ENCODE measurements at regions not wholly inside any gene's neighbourhood (a gene's known extent, or its start where the extent isn't known, plus 50 kb on each side); places are given as distances from the start of the nearest gene placed in this dataset.
A peak's percentile ranks its signal among the peaks of the same experiment; 100 is the strongest.
"Not testable (repeated sequence)": the region's sequence is repeated elsewhere in the genome, so short reads cannot be mapped to it uniquely, and the experiment has no call there.

DNA sequence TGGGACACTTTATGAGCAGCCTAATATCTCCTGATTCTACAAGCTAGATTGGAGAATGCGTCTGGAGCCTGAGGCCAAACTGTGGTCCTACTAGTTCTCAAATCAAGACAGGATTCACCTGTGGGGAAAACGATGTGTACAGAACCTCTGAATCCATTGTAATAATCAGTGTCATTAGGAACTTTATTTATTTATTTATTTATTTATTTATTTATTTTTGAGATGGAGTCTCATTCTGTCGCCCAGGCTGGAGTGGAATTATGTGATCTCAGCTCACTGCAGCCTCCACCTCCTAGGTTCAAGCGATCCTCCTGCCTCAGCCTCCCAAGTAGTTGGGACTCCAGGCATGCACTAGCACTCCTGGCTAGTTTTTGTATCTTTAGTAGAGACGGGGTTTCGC is 52.6 kb upstream of the KIF26B start:
- DNase-seq (ENCODE audit: low read depth) = not testable (repeated sequence)

DNA sequence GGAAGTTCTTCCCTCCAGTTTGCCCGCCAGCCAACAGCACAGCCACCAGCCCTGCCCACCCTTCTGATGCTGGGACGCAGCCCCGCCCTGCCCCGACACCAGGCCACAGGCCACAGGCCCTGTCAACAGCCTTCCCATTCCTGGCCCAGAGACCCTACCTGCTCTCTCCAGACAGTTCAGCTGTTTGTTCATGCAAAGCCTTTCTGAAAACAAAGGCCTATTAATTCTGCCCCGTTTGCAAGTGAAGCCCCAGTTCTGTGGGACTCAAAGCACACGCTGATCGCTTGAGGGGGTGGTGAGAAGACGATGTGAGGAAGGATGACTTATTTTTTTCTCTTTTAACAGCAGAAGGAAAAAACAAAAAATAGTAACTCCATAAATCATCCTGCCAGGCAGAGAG is 55.4 kb upstream of the KIF26B start:
- DNase-seq (ENCODE audit: low read depth) = no peak

DNA sequence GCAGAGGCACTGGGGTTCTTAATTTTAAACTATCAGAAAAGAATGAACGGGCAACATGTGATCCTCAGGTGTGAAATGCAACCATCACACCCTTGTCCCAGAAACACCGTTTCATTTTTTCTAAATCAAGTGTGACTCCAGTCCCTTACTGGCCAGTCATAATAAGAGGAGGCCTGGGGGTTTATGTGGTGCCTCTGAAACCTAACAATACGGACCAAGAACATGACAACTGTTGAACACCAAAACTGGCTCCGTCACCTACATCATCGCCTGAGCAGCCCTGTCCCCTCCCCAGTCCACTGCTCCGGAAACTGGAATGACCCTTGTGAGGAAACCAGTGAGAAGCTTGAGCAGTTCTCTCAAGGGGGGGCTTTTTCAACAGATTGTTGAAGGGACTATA is 55.9 kb upstream of the KIF26B start:
- DNase-seq (ENCODE audit: low read depth) = no peak

DNA sequence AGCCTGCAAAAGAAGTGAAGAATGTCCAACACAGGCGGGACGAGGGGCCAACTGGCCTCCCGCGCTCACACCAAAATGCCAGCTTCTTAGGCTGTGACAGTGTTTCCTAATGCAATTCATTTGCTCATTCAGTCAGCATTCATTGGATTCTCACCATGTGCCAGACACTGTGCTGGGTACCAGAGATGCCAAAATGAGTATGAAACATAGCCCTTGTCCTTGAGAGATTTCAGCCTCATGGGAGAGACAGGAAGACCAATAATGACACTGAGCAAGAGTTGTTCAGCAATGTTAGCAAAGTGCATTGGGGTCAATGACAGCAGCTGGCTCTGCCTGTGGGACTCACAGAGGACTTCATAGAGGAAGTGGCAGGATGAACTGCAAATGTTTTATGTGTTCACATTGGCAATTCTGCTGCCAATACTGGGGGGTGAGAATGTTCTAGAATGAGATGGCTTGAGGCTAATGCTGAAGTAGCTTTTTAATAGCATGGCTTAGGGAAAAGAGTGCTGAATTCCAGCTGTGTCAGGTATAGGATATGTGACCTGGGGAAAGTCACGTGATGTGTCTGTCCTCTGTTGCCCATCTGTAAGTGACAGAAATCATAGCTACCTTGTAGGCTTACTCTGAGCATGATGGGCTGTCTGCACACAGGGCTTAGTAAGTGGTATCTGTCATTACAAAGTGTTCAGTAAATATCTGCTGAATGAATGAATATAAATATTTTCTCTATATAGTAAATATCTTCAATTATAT is 58.3 kb upstream of the KIF26B start:
- no peak for DNase-seq (ENCODE audit: low read depth)

DNA sequence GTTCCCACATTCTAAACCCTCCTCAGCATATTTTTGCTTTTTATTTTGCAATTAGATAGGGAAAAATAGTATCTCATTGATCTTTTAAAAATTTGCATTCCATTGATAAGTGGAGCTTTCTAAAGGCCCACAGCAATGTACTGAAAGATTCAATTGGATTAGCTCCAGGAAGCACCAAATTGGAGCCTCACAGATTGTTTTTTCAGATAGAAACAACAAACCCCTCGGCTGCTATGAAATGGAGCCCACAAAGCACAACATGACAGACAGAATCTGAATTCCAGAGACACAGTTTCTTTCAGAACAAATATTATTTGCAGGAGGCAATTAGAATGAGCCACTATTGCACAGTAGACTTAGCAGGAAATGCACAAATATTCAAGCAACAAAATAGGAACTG is 58.9 kb upstream of the KIF26B start:
- no peak for DNase-seq (ENCODE audit: low read depth)

DNA sequence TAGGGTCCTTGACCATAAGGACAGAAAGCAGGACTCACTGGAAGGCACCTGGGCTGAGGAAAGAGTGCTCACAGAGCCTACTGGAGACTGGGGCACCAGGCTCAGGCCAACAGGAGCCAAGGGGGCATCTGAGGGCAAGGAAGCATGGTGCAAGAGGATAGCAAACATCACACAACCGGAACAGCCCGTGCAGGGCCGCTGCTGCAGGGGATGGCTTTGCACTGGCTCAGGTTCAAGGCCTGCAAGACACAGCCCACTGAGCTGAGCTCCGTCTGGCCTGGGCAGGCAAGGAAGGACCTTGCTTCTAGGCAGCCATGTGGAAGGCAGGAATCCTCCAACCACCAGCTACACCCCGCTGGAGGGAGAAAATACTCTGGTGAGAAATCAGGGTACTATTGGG is 59.8 kb upstream of the KIF26B start:
- DNase-seq (ENCODE audit: low read depth) = no peak

DNA sequence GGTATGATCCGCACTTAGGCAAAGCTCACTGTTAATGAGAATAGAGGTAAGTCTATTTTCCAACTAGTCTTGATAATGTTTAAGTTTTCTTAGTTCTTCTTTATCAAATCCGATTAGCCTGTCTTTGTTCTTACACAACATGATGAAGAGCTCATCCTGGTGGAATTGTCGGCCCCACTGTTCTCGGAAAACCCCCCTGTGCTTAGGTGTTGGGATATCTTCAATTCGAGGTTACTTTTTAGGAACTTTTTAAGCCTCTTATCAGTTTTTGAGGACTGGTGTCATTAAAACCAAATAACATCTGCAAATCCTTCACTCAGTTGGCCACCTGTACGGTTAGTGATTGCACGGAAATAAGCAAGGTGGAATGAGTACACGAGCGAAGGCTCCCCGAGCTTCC is 60.7 kb upstream of the KIF26B start:
- no peak for DNase-seq (ENCODE audit: low read depth)

DNA sequence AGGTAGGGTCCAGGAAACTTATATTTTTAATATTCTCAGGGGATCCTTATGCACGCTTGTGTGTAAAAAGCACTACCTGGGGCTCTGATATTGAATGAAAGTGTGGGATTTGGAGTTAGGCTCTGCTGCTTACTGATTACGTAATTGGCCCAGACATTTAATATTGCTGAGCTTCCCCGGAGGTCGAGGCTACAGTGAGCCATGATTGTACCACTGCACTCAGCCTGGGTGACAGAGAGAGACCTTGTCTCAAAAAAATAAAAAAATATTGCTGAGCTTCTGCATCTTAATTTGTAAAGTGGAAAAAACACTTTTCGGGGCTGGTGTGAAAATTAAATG is 62.2 kb upstream of the KIF26B start:
- DNase-seq (ENCODE audit: low read depth) = no peak

DNA sequence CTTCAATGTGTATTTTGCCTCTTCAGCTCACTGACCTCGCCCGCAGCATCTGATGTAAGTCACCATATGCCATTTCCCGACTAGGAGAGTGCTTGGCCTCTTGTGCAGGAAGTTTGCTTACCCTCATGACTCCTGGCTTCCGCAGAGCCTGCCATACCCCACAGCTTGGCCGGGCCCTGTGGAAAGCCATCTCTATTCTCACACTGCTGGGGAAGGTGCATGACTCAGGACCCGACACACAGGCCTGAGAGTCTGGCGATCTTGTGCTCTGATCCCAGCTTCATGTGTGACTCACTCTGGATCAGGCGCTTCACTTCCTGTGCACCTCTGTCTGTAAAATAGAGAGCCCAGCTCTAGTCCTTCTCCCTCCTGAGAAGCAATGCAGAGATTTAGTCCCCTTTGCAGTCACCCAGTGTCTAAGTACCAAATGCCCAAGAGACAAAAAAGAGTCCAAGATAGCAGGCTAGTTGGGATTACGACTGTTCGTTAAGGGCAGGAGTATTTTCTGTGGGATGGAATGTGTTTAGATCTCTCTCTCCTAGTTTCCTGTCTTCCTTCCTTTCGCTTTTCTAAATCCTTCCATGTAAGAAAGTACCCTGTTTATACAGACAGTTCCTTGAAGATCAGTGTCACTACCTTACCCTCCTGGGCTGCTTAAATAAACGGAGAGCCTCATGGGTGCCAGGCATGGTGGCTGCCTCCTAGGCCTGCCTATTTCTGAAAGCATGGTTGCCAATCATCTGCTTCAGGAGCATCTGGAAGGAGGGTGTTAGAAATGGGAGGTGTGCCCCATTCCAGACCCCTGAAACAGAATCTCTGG is 62.8 kb upstream of the KIF26B start:
- peak; percentile 99 for DNase-seq (ENCODE audit: low read depth)

DNA sequence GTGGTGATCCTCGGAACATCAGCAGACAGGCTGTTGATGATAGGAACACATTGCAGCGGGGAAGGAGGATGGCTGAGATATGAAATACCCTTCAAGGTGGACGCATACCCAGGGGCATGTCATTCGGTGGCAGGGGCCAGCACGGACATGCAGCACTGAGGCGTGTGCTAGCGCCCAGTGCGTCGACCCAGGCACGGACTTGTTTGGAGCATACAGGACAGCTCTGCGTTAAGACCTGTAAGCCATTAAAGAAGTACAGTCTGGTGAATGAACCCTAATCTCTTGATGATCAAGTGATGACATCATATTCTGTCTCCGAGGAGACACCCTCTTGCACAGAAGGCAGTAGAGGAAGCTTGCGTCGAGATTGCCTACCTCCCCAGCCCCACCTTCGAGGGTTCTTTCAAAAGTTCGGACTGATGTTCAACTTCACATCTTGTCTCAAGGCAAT is 63.6 kb upstream of the KIF26B start:
- DNase-seq (ENCODE audit: low read depth) = no peak

DNA sequence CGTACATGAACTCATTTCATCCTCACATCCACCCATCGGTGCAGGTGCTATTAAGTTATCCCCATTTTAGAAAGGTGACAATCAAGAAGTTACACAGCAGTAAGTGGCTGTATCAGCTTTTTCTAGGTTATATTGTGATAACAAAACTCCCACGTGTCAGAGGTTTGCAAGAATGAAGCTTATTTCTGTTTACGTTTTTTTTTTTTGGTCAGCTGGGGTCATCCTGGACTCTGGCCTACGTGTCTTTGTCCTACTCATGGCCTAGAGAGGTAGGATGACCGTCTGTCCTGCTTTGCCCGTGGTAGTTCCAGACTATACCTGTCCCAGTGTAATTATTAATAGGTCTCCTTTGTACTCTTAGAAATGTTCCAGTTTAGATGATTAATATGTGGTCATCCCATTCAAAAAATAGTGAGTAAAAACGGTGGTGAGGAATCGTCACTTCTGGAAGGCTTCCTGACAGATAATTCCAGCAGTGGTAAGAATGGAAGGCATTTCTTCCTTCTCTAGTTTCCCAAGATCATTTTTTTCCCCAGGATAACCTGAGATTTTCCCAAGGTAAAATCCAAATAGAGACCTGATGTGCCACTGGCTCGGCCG is 64.2 kb upstream of the KIF26B start:
- no peak for DNase-seq (ENCODE audit: low read depth)

DNA sequence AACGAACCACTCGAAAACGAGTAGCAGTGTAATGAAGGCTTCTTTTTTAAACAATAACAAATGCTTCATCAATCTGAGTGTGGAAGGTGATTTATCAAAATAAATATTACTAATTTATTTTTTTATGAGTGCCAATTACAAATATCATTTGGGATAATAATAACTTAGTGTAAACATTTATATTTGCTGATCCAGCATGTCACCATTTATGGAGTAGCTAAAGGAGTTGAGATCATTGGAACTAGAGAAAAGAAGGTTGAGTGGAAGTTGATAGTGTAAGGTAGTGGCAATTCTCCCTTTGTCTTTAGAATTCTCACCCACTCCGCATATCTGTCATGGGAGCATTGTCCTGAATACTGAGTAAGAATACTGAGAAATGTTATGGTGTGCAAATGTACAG is 67.1 kb upstream of the KIF26B start:
- no peak for DNase-seq (ENCODE audit: low read depth)

DNA sequence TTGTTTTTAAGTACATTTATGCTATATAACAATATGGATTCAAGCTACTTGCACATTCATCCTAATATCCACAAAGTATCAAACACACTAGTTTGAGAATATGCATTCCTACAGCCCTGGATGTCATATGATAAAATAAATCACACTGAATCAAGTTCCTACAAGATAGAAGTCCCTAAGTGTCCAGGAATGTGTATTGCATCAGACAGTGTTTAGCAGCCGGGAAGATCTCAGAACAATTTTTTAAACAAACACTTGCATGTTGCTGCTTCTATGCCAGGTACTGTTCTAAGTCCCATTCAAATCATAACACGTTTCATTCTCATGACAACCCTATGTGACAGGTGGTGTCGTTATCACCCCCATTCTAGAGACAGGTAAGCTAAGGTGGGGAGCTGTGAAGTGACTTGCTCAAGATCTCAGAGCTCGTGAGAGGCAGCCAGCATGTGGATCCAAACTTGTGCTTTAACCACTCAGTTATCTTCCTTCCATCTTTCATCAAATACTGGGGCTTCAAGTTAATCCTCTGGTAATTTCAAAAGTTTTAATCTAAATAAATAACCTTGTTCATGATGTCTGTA is 68.3 kb upstream of the KIF26B start:
- DNase-seq (ENCODE audit: low read depth) = peak; percentile 85

DNA sequence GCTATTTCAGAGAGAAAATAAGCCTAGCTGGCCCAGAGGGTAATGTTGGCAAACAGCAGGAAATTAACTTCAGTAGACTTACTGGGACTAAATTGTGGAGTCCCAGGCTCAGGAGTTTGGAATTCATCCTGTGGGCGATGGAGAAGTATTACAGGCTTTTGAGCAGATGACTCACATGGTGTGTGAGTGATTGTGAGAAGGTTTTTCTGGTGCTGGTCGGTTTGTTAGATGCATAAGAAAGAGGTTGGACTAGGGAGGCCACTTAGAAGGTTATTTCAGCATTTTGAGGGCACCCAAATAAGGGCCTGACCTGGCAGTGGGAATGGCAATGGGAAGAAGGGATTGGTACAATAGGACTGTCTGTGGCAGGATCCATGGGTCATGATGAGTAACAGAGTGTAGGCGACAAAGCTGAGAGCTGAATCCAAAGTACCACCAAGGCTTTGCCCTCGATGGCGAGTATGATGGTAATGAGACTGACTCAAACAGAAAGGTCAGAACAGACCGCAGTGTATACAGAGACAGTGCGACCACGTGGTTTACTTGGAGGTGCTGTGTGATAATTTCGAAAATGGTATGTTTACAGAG is 69.2 kb upstream of the KIF26B start:
- peak; percentile 97 for DNase-seq (ENCODE audit: low read depth)

DNA sequence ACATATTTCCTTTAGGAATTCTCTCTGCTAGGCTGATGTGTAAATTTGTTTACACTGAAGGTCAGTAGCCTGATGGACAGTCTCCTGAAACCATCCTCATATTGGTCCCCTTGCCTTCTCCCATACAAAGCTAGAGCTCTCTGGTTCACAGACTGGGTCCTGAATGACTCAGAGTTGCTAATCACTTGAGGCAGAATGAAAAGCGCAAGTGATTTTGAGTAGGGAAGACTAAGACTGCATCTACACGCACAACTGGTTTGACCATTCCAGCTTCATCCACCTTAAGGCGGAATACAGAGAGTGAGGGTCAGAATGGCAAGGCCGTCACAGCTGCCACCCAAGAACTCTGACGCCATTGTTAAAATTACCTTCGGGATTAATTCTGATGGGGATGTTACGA is 70.2 kb upstream of the KIF26B start:
- DNase-seq (ENCODE audit: low read depth) = peak; percentile 24

DNA sequence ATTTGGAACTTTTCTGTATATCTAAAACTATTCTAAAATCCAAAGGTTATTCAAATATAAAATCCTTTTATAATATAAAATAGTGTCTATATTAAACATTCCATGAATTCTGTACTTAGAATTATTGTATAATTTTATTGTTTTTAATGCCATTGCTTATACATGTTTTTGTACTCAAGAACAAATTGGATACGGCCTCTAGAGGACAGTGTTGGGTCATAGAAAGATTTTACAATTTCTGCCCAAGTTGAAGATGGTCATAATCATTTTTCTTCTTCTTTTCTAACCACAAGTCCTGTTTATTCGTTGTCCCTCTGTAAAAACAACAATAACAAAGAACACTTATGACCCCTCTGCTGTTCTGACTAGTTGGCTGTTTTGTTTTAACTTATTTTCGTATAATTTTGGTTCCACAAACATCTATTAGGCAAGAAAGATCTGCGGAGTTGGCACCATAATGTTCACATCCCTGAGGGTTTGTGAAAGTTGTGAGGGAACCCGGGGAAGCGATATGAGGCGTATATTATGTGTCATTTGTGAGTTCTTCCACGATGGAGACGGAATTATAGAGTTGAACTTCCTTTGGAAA is 75.7 kb upstream of the KIF26B start:
- peak; percentile 65 for DNase-seq (ENCODE audit: low read depth)

DNA sequence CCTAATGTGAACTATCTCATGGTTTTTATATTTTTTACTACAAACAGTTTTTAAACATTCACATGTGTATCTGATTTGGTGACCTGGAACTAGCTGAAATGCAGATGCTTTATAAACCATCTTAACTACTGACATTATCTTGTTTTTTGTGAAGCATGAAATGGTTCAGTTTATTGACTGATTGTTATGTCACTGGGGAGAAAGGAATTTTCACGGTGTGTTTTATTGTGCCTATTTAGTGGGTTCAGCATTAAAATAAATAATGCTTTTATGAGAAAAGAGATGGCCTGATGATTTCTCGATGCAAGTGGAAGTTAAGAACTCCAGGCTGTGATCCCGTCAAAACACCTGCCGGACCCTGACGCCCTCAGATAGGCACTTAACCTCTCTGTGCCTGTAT is 79.9 kb upstream of the KIF26B start:
- no peak for DNase-seq (ENCODE audit: low read depth)

DNA sequence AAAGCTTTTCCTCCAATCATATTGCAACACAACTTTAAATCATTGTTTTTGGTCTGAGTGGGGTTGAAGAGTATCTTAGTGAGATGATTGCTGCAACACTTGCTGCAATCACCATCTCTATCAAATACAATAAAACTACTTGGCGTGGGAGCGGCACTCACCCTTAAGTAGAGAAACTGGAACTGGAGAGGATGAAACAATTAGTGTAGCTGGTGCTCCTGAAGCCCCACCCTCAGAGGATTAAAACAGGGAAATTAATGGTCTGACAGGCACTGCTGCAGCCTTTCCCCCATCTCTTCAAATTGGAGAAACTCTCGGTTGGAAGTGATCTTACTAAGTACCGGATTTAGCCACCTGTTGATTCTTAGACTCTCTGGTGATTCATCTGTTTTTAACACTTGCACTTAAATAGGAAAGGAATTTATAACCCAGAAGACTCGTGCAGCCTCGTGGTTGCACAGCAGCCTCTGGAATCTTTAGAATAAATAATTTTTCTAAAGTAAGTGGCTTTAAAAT is 80.5 kb upstream of the KIF26B start:
- DNase-seq (ENCODE audit: low read depth) = peak; percentile 70

DNA sequence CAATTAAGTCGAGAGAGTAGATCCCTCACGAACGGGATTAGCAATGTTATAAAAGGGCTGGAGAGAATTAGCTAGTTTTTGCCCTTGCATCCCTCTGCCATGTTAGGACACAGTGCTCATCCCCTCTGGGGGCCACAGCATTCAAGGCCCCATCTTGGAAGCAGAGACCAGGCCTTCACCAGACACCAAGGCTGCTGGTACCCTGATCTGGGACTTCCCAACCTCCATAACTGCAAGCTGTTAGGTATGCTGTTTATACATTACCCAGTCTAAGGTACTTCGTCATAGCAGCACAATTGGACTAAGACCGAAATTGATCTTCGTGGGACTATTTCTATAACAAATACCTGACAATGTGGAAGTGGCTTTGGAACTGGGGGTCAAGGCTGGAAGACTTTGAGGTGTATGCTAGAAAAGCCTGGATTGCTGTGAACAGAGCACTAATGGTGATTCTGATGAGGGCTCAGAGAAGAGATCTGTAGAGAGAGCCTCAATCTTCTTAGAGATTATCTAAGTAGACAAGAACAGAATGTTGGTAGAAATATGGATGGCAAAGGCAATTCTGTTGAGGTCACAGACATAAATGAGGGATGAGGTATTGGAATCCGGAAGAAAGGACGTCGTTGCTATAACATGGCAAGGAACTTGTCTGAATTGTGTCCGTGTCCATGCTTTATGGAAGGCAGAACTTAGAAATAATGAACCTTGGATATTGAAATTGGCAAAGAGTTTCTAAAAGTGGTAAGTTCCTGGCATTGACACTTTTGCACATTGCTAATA is 83.8 kb upstream of the KIF26B start:
- DNase-seq (ENCODE audit: low read depth) = no peak

DNA sequence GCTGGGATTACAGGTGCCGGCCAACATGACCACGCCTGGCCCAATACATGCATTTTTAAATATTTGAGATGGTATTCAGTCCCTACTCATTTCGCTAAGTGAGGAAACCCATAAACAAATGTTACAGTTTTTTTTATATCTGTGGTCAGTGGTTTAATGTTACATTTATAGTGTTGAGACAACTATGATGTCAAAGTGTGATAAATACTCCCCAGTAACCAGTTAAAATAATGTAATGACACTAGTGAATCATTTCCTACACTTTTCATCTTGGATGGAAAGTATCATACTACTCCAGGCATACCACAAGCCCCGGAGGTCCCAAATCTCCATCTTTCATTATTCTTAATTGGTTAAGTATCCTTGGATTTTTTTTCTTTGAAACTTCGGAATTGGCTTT is 87.5 kb upstream of the KIF26B start:
- peak; percentile 62 for DNase-seq (ENCODE audit: low read depth)

DNA sequence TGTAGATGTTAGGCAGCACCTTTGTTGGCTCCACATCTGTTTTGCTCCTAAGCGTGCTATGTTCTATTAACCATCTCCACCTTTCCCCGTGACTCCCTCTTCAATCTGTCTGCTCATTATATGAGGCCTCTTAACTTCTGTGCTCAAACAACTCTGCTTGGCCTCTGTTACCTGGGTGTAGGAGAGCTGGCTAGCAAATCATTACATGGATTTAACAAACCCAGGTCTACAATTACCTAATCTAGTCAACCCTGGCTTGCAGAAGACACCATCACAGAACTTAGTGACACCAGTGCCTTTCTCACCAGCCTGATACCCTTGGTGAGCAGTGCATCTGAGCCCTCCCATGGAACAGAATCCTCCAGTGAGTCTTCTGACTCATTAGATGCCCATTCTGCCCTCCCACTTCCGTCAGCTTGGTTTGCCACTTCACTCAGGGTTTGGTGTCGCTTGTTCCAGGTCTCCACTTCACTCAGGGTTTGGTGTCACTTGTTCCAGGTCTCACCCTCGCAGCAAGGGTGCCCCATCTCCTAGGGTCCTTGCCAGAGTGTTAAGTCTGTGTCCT is 92.0 kb upstream of the KIF26B start:
- no peak for DNase-seq (ENCODE audit: low read depth)
